Muscle of leg (tissue), 3 donors: ENCODE measurements at regions not wholly inside any gene's neighbourhood (a gene's known extent, or its start where the extent isn't known, plus 50 kb on each side); places are given as distances from the start of the nearest gene placed in this dataset.
A peak's percentile ranks its signal among the peaks of the same experiment; 100 is the strongest.

ENCODE experiments used
- DNase-seq: peaks from one replicate; pipeline ENCODE4 v3.0.0; 2013
- H3K27ac ChIP-seq: one replicate; pipeline ENCODE4 v1.5.1; 2013; ENCODE audit warnings: mild to moderate bottlenecking, low read length, control low read depth
- H3K27me3 ChIP-seq: one replicate; pipeline ENCODE4 v1.6.1; 2013; ENCODE audit warnings: low read length; ENCODE audit not compliant: control insufficient read depth, insufficient read depth
- H3K36me3 ChIP-seq: one replicate; pipeline ENCODE4 v1.6.1; 2013; ENCODE audit warnings: low read length; ENCODE audit not compliant: control insufficient read depth, insufficient read depth
- H3K4me1 ChIP-seq: one replicate; pipeline ENCODE4 v1.6.1; 2013; ENCODE audit warnings: low read length; ENCODE audit not compliant: control insufficient read depth, insufficient read depth
- H3K4me3 ChIP-seq: one replicate; pipeline ENCODE4 v1.5.1; 2013; ENCODE audit warnings: low read length, control low read depth
- H3K9me3 ChIP-seq: replicated peaks from 2 replicates; pipeline ENCODE4 v1.6.1; 2013; ENCODE audit warnings: low read depth, low read length; ENCODE audit not compliant: control insufficient read depth
- WGBS: methylation state at CpG from one replicate; pipeline ENCODE4 v1.1.5; 2013; ENCODE audit warnings: missing lambda C conversion rate; ENCODE audit not compliant: insufficient coverage; 5-methylcytosine and 5-hydroxymethylcytosine counted together

DNA sequence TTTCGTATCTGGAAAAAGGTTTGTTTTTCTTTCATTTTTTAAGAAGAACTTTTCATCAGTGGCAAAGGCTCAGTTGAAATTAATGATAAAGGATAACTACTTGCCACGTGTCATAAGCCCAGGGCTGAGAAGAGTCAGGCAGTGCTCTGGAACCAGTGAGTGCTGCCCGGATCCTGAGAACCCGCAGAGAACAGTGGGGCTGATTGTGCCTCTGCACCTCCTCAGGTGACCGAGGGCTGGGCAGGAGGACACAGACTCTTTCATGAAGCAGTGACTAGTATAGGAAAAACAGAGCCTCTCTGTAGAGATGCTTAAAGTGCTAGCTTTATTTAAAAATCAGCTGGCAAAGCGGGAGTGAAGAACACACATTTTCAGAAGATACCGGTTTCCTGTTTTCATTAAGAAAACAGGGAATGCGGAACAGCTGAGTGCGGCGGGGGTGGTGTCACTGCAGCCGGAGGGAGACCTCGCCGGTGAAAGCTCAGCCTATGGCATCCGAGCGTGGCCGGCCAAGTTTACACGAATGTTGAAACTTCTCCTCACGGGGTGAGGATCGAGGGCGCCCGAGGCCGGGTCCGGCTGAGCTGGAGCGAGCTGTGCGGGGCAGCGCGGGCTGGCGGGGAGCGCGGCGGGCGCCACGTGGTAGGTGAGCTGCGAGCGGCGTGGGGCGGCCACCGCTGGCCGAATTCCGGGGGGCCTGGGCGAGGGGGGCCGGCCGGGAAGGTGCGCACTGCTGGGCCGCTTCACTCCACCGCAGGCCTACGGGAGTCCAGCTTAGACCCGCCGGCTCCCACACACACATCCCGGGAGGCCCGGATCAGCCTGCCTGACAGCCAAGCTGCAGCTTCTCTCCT, 134.7 kb upstream of the DMRT1 start:
- Histone ChIP-seq H3K9me3 (no peaks in the 10 kb centered on the region), H3K4me1 (peaks cover 13% of the 10 kb centered on the region), H3K27me3 (no peaks in the 10 kb centered on the region), H3K4me3 (peak overlapping the region; percentile 45), H3K27ac (peak overlapping the region; percentile 43), H3K36me3 (peaks cover 11% of the 10 kb centered on the region)
- DNase-seq = peak; percentile 72
- 2% methylated on average over 46 of the region's 51 CpGs for WGBS

DNA sequence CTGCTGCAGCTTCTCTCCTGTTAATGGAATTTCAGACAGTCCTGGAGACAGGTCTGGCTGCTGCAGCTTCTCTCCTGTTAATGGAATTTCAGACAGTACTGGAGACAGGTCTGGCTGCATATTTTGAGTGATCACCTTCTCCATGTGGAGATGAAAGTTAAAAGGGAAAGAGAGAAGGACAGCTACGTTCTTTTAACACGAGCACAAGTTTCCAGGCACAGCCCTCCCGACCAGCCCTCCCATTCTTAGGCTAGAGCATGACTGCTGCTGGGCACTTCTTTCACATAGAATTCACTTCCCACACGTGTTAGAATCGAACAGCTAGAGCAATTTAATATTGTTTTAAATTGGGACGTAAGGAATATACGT, 133.3 kb upstream of the DMRT1 start:
- no CpG with 5 or more reads among the region's 7 CpGs for WGBS
- DNase-seq = peak; percentile 62
- H3K27ac ChIP-seq = peak overlapping the region; percentile 65
- H3K9me3 ChIP-seq = no peaks in the 10 kb centered on the region
- peak overlapping the region; percentile 14 for H3K4me3 ChIP-seq
- no peaks in the 10 kb centered on the region for H3K27me3 ChIP-seq
- H3K4me1 ChIP-seq = peaks cover 13% of the 10 kb centered on the region
- H3K36me3 ChIP-seq = peaks cover 24% of the 10 kb centered on the region

DNA sequence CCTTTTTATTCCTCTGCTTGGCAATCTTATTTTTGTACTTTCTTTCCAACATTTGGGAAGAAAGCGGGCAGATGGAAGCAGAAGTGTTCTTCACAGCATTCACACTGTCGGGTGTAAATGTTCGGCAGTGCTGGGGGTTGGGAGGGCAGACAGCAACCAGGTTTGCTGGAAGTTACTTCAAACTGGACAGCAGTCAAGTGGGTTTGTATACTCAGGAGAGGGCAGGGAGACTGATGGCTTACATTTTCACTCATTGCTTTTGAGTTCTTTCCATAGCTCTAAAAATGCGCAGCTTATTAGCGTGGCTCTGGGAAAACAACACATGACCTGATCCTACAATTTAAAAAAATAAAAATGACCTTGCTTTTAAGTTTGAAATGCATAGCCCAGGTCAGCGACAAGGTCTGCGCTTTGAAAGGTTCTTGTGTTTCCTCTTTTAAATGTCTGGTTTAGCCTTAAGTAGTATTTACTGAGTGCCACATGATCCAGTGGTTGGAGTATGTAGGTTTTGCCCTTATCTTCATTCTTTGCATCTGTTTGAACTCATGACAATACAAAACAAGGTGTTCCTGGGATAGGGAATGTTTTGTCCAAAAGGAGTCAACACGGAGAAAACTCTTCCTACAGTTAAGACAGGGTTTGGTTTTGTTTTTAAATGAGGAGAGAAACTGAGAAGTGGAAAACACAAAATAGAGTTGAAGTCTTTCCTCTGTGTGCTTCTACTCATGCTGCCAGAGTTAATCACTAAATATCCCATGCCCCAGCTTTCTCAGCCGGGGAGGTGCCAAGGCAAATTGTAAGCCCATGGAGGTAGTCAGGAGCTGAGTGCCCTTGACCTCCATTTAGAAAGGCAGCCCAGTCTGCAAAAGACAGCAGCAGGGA, 132.7 kb upstream of the DMRT1 start:
- no peak overlapping the region for H3K4me3 ChIP-seq
- 64% methylated on average over 6 of the region's 9 CpGs for WGBS
- peaks cover 28% of the 10 kb centered on the region for H3K36me3 ChIP-seq
- peaks cover 13% of the 10 kb centered on the region for H3K4me1 ChIP-seq
- peak; percentile 25 for DNase-seq
- no peaks in the 10 kb centered on the region for H3K9me3 ChIP-seq
- no peaks in the 10 kb centered on the region for H3K27me3 ChIP-seq
- peak overlapping the region; percentile 65 for H3K27ac ChIP-seq

- no peak for DNase-seq
- Histone ChIP-seq H3K4me1 (peaks cover 19% of the 10 kb centered on the region), H3K27ac (no peak overlapping the region)
These were observed 130.3 kb upstream of the DMRT1 start for GRCh38 chr9:710951-711745.

DNA sequence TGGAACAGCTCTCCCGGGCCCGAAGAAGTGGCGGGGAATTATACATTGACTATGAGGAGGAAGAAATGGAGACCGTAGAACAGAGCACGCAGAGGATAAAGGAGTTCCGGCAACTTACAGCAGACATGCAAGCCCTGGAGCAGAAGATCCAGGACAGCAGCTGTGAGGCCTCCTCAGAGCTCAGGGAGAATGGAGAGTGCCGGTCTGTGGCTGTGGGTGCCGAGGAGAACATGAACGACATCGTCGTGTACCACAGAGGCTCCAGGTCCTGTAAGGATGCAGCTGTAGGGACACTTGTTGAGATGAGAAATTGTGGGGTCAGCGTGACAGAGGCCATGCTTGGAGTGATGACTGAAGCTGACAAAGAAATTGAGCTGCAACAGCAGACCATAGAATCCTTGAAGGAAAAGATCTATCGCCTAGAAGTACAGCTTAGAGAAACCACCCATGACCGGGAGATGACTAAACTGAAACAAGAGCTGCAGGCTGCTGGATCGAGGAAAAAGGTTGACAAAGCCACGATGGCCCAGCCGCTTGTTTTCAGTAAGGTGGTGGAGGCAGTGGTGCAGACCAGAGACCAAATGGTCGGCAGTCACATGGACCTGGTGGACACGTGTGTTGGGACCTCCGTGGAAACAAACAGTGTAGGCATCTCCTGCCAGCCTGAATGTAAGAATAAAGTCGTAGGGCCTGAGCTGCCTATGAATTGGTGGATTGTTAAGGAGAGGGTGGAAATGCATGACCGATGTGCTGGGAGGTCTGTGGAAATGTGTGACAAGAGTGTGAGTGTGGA, 129.5 kb upstream of the DMRT1 start:
- Histone ChIP-seq H3K9me3 (no peaks in the 10 kb centered on the region), H3K4me1 (peaks cover 15% of the 10 kb centered on the region), H3K27ac (no peak overlapping the region)

More at GRCh38 chr9:710951-711745, 130.3 kb upstream of the DMRT1 start:
- Histone ChIP-seq H3K4me3 (no peak overlapping the region), H3K36me3 (peaks cover 28% of the 10 kb centered on the region), H3K27me3 (no peaks in the 10 kb centered on the region), H3K9me3 (no peaks in the 10 kb centered on the region)
- WGBS = 98% methylated on average over 14 of the region's 14 CpGs

DNA sequence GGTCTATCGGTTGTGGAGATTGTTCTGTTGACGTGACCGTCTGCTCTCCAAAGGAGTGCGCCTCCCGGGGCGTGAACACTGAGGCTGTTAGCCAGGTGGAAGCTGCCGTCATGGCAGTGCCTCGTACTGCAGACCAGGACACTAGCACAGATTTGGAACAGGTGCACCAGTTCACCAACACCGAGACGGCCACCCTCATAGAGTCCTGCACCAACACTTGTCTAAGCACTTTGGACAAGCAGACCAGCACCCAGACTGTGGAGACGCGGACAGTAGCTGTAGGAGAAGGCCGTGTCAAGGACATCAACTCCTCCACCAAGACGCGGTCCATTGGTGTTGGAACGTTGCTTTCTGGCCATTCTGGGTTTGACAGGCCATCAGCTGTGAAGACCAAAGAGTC, 128.9 kb upstream of the DMRT1 start:
- WGBS = 94% methylated on average over 11 of the region's 16 CpGs
- no peak for DNase-seq
- no peak overlapping the region for H3K27ac ChIP-seq
- H3K4me3 ChIP-seq = no peak overlapping the region
- no peaks in the 10 kb centered on the region for H3K27me3 ChIP-seq
- peaks cover 15% of the 10 kb centered on the region for H3K4me1 ChIP-seq
- H3K36me3 ChIP-seq = peaks cover 28% of the 10 kb centered on the region
- H3K9me3 ChIP-seq = no peaks in the 10 kb centered on the region

More for the DNA sequence above, 129.5 kb upstream of the DMRT1 start:
- DNase-seq = no peak
- peaks cover 28% of the 10 kb centered on the region for H3K36me3 ChIP-seq
- 93% methylated on average over 22 of the region's 22 CpGs for WGBS
- no peaks in the 10 kb centered on the region for H3K27me3 ChIP-seq
- H3K4me3 ChIP-seq = no peak overlapping the region

GRCh38 chr9:713091-713490, 128.4 kb upstream of the DMRT1 start:
- Histone ChIP-seq H3K9me3 (no peaks in the 10 kb centered on the region), H3K27me3 (no peaks in the 10 kb centered on the region), H3K4me1 (peaks cover 14% of the 10 kb centered on the region), H3K27ac (no peak overlapping the region), H3K4me3 (no peak overlapping the region), H3K36me3 (peaks cover 28% of the 10 kb centered on the region)
- DNase-seq = no peak
- 70% methylated on average over 3 of the region's 4 CpGs for WGBS

DNA sequence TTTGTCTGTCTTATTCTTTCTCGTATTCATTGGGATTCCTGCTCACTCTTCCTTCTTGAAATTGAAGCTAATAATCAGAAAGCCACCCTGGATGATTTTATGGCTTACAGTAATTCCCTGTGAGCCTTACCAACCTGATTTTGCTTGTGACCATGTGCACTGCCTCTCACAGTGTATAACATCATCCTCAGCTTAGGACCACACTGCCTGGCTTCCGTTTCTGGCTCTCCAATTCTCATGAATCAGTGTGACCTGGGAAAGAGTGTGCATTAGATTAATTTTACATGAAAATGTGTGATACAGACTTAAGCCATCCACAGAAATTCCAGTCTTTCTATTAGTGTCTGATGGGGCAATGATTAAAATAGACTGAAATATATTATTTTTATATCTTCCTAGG, 126.8 kb upstream of the DMRT1 start:
- H3K9me3 ChIP-seq = no peaks in the 10 kb centered on the region
- DNase-seq = no peak
- H3K4me3 ChIP-seq = no peak overlapping the region
- WGBS = 86% methylated on average over 1 of the region's 2 CpGs
- H3K4me1 ChIP-seq = peaks cover 6% of the 10 kb centered on the region
- H3K27ac ChIP-seq = no peak overlapping the region
- no peaks in the 10 kb centered on the region for H3K27me3 ChIP-seq
- H3K36me3 ChIP-seq = peaks cover 28% of the 10 kb centered on the region

DNA sequence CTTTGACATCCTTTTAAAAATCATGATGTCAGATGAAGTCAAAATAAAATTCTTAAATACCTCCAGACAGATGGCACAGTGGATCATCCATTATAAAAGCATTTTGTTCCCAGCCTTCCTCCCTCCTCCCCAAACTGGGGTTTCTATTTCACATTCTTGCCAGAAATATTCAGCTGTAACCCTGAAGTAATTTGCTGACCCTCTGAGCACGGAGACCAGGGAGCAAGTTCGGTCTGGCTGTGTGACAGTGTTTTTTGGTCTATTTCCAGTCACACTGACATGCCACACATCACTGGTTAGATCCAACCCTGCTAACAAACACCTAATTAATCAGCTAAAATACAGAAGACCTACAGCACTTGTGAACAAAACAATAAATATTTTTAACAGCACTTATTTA, 126.2 kb upstream of the DMRT1 start:
- WGBS = no CpG with 5 or more reads among the region's 2 CpGs
- H3K27me3 ChIP-seq = no peaks in the 10 kb centered on the region
- H3K36me3 ChIP-seq = peaks cover 28% of the 10 kb centered on the region
- no peak overlapping the region for H3K4me3 ChIP-seq
- no peak overlapping the region for H3K27ac ChIP-seq
- peaks cover 6% of the 10 kb centered on the region for H3K4me1 ChIP-seq
- peak; percentile 56 for DNase-seq
- H3K9me3 ChIP-seq = no peaks in the 10 kb centered on the region
